Sigmoid colon (tissue), 6 donors: ENCODE measurements at regions not wholly inside any gene's neighbourhood (a gene's known extent, or its start where the extent isn't known, plus 50 kb on each side); places are given as distances from the start of the nearest gene placed in this dataset.
"Not testable (repeated sequence)": the region's sequence is repeated elsewhere in the genome, so short reads cannot be mapped to it uniquely, and the experiment has no call there.

Experiments
- DNase-seq: peaks from one replicate; pipeline ENCODE4 v3.0.0-alpha.2; 2019
- H3K27ac ChIP-seq, 4 donors: fragments of 200-600 bp; sonication (generic); one replicate each; pipeline ENCODE4 v1.5.1; 2016 to 2019; ENCODE audit warnings: mild to moderate bottlenecking in 1 of 4
- H3K27me3 ChIP-seq, 3 donors: fragments of 200-600 bp; sonication (generic); one replicate each; pipeline ENCODE4 v1.5.1; 2019; ENCODE audit warnings: mild to moderate bottlenecking in 1 of 3
- H3K36me3 ChIP-seq, 4 donors: fragments of 200-600 bp; sonication (generic); one replicate each; pipeline ENCODE4 v1.5.1; 2016 to 2019
- H3K4me1 ChIP-seq, 4 donors: fragments of 200-600 bp; sonication (generic); one replicate each; pipeline ENCODE4 v1.5.1; 2017 to 2019
- H3K4me3 ChIP-seq, 4 donors: fragments of 200-600 bp; sonication (generic); one replicate each; pipeline ENCODE4 v1.5.1; 2017 to 2019; ENCODE audit warnings: mild to moderate bottlenecking in 2 of 4, moderate library complexity in 1 of 4
- H3K9me3 ChIP-seq, 4 donors: fragments of 200-600 bp in 3 of 4; sonication (generic) in 3 of 4; one replicate each; pipeline versions ENCODE4 v1.5.1 to v1.6.1; 2013 to 2019
- CTCF ChIP-seq, 4 experiments: fragments of 450-650 bp in 3 of 4; fragments of 200-600 bp in 1 of 4; IDR thresholded peaks; one replicate each; pipeline ENCODE4 v1.5.1; 2016 to 2019; ENCODE audit warnings: antibody characterized with exemption in 4 of 4, mild to moderate bottlenecking in 3 of 4, moderate library complexity in 2 of 4
- EP300 ChIP-seq, 4 donors: sonication (generic); formaldehyde crosslinking; IDR thresholded peaks; one replicate each; pipeline ENCODE4 v1.6.1; 2017; ENCODE audit warnings: antibody characterized with exemption in 4 of 4
- POLR2A ChIP-seq, 2 donors: fragments of 450-650 bp; IDR thresholded peaks; one replicate each; pipeline ENCODE4 v1.6.1; 2016; ENCODE audit warnings: antibody characterized with exemption in 2 of 2, mild to moderate bottlenecking in 2 of 2, moderate library complexity in 2 of 2
- POLR2AphosphoS5 ChIP-seq, 4 donors: sonication (generic); formaldehyde crosslinking; IDR thresholded peaks; one replicate each; pipeline ENCODE4 v1.6.1; 2017; ENCODE audit warnings: antibody characterized with exemption in 4 of 4
- WGBS, 2 donors: extraction: QIAGEN DNeasy Blood & Tissue Kit; methylation state at CpG; one replicate each; pipeline ENCODE4 v1.1.7; 2013; 5-methylcytosine and 5-hydroxymethylcytosine counted together
- intact Hi-C: fragments of 100-400 bp; cut with DNase I; formaldehyde crosslinking; loops from one replicate; pipeline ENCODE4 v1.15.1; 2023
- donor health status: healthy with polysubstance abuse.
- donor health status: healthy.

GRCh38 chrX:122641136-122641535 lies 542.9 kb upstream of the GRIA3 start:
- H3K27ac ChIP-seq: no peak overlapping the region
- intact Hi-C loops: no loop called here
- TF ChIP-seq EP300 (IDR thresholded peaks at IDR 0.05) (no peak), POLR2AphosphoS5 (IDR thresholded peaks at IDR 0.05) (no peak), POLR2A (IDR thresholded peaks at IDR 0.05) (no peak), CTCF (IDR thresholded peaks at IDR 0.05) (no peak)
- no peak for DNase-seq
- 76 to 81% methylated on average over 2 of the region's 2 CpGs for WGBS, 2 donors
- no peaks in the 10 kb centered on the region for H3K9me3 ChIP-seq
- no peaks in the 10 kb centered on the region for H3K4me1 ChIP-seq
- no peak overlapping the region for H3K4me3 ChIP-seq
- no peaks in the 10 kb centered on the region for H3K36me3 ChIP-seq
- H3K27me3 ChIP-seq: no peaks in the 10 kb centered on the region

GRCh38 chrX:122641826-122642225 lies 542.3 kb upstream of the GRIA3 start:
- no peaks in the 10 kb centered on the region for H3K9me3 ChIP-seq
- H3K27me3 ChIP-seq: no peaks in the 10 kb centered on the region
- no peak for DNase-seq
- H3K4me1 ChIP-seq: no peaks in the 10 kb centered on the region
- H3K4me3 ChIP-seq: no peak overlapping the region
- H3K27ac ChIP-seq: no peak overlapping the region
- intact Hi-C loops: no loop called here
- H3K36me3 ChIP-seq: no peaks in the 10 kb centered on the region
- 24 to 68% methylated on average over 4 of the region's 4 CpGs for WGBS, 2 donors
- TF ChIP-seq CTCF (IDR thresholded peaks at IDR 0.05): no peak
- TF ChIP-seq EP300 (IDR thresholded peaks at IDR 0.05): no peak
- no peak for TF ChIP-seq POLR2A (IDR thresholded peaks at IDR 0.05)
- TF ChIP-seq POLR2AphosphoS5 (IDR thresholded peaks at IDR 0.05): no peak

GRCh38 chrX:122655256-122655655 lies 528.8 kb upstream of the GRIA3 start:
- H3K4me1 ChIP-seq, H3K4me3 ChIP-seq, H3K27me3 ChIP-seq, H3K9me3 ChIP-seq, H3K27ac ChIP-seq, intact Hi-C loops, DNase-seq, H3K36me3 ChIP-seq: not testable (repeated sequence)
- 87 to 93% methylated on average over 16 of the region's 16 CpGs for WGBS, 2 donors

GRCh38 chrX:122666601-122667000 lies 517.5 kb upstream of the GRIA3 start:
- H3K27me3 ChIP-seq: no peaks in the 10 kb centered on the region
- DNase-seq: no peak
- no peaks in the 10 kb centered on the region for H3K4me1 ChIP-seq
- intact Hi-C loops: no loop called here
- no peak overlapping the region for H3K4me3 ChIP-seq
- TF ChIP-seq CTCF (IDR thresholded peaks at IDR 0.05): no peak
- TF ChIP-seq POLR2A (IDR thresholded peaks at IDR 0.05): no peak
- no peak for TF ChIP-seq POLR2AphosphoS5 (IDR thresholded peaks at IDR 0.05)
- no peak for TF ChIP-seq EP300 (IDR thresholded peaks at IDR 0.05)
- no peak overlapping the region for H3K27ac ChIP-seq
- H3K36me3 ChIP-seq: no peaks in the 10 kb centered on the region
- WGBS, 2 donors: 63 to 71% methylated on average over 1 of the region's 1 CpG
- no peaks in the 10 kb centered on the region for H3K9me3 ChIP-seq

- TF ChIP-seq POLR2A (IDR thresholded peaks at IDR 0.05) (no peak), CTCF (IDR thresholded peaks at IDR 0.05) (no peak), EP300 (IDR thresholded peaks at IDR 0.05) (no peak), POLR2AphosphoS5 (IDR thresholded peaks at IDR 0.05) (no peak)
- Histone ChIP-seq H3K27ac (no peak overlapping the region), H3K36me3 (no peaks in the 10 kb centered on the region), H3K9me3 (no peaks in the 10 kb centered on the region), H3K4me1 (no peaks in the 10 kb centered on the region), H3K4me3 (no peak overlapping the region), H3K27me3 (no peaks in the 10 kb centered on the region)
- no peak for DNase-seq
- WGBS, 2 donors: 21 to 74% methylated on average over 3 of the region's 3 CpGs
- intact Hi-C loops: no loop called here
These were observed 516.4 kb upstream of the GRIA3 start for GRCh38 chrX:122667667-122668066.
